Endothelial cell (in vitro differentiated cells): ENCODE measurements at regions not wholly inside any gene's neighbourhood (a gene's known extent, or its start where the extent isn't known, plus 50 kb on each side); places are given as distances from the start of the nearest gene placed in this dataset.

Source experiments
- DNase-seq: peaks from one replicate; pipeline ENCODE4 v3.0.0; 2021; ENCODE audit warnings: low spot score
- H3K27ac Mint-ChIP-seq: one replicate; pipeline ENCODE4 v1.8.0; 2021; ENCODE audit warnings: mixed read lengths, inconsistent platforms; ENCODE audit not compliant: unreplicated experiment
- H3K27me3 Mint-ChIP-seq: one replicate; pipeline ENCODE4 v1.8.0; 2021; ENCODE audit warnings: mild to moderate bottlenecking, moderate library complexity, mixed read lengths, inconsistent platforms; ENCODE audit not compliant: unreplicated experiment
- H3K36me3 Mint-ChIP-seq: one replicate; pipeline ENCODE4 v1.8.0; 2021; ENCODE audit warnings: mild to moderate bottlenecking, low read depth, mixed read lengths, inconsistent platforms; ENCODE audit not compliant: unreplicated experiment
- H3K4me1 Mint-ChIP-seq: one replicate; pipeline ENCODE4 v1.8.0; 2021; ENCODE audit warnings: mild to moderate bottlenecking, mixed read lengths, inconsistent platforms; ENCODE audit not compliant: unreplicated experiment
- H3K4me3 Mint-ChIP-seq: one replicate; pipeline ENCODE4 v1.8.0; 2021; ENCODE audit warnings: mild to moderate bottlenecking, mixed read lengths, inconsistent platforms; ENCODE audit not compliant: unreplicated experiment
- H3K9me3 Mint-ChIP-seq: one replicate; pipeline ENCODE4 v1.8.0; 2021; ENCODE audit warnings: mixed read lengths, inconsistent platforms; ENCODE audit not compliant: unreplicated experiment
- CTCF ChIP-seq: fragments of 200-600 bp; sonication (generic); IDR thresholded peaks from one replicate; pipeline ENCODE4 v1.5.0; 2021; ENCODE audit warnings: antibody characterized with exemption; ENCODE audit not compliant: unreplicated experiment

- no peak for DNase-seq
- Mint-ChIP-seq H3K36me3 (no peaks in the 10 kb centered on the region), H3K4me1 (peaks cover 4% of the 10 kb centered on the region), H3K4me3 (no peak overlapping the region), H3K27ac (no peak overlapping the region), H3K27me3 (no peaks in the 10 kb centered on the region), H3K9me3 (no peaks in the 10 kb centered on the region)
- no peak for TF ChIP-seq CTCF
Measured at GRCh38 chr9:108550106-108550505, 305.7 kb downstream of the ACTL7B start.

- peaks cover 4% of the 10 kb centered on the region for H3K4me1 Mint-ChIP-seq
- no peak overlapping the region for H3K4me3 Mint-ChIP-seq
- no peak overlapping the region for H3K27ac Mint-ChIP-seq
- no peaks in the 10 kb centered on the region for H3K27me3 Mint-ChIP-seq
- no peaks in the 10 kb centered on the region for H3K36me3 Mint-ChIP-seq
- no peak for DNase-seq
- no peak for TF ChIP-seq CTCF
- no peaks in the 10 kb centered on the region for H3K9me3 Mint-ChIP-seq
Measured at GRCh38 chr9:108549184-108549583, 306.6 kb downstream of the ACTL7B start.

- Mint-ChIP-seq H3K36me3 (no peaks in the 10 kb centered on the region), H3K4me1 (no peaks in the 10 kb centered on the region), H3K27ac (no peak overlapping the region), H3K9me3 (no peaks in the 10 kb centered on the region), H3K4me3 (no peak overlapping the region), H3K27me3 (peaks cover 2% of the 10 kb centered on the region)
- no peak for DNase-seq
- TF ChIP-seq CTCF: no peak
Measured at GRCh38 chr9:108547411-108548135, 308.2 kb downstream of the ACTL7B start.

- H3K9me3 Mint-ChIP-seq: no peaks in the 10 kb centered on the region
- H3K27ac Mint-ChIP-seq: no peak overlapping the region
- H3K27me3 Mint-ChIP-seq: peaks cover 2% of the 10 kb centered on the region
- H3K4me3 Mint-ChIP-seq: no peak overlapping the region
- no peaks in the 10 kb centered on the region for H3K4me1 Mint-ChIP-seq
- DNase-seq: no peak
- TF ChIP-seq CTCF: no peak
- H3K36me3 Mint-ChIP-seq: no peaks in the 10 kb centered on the region
Measured at GRCh38 chr9:108546215-108546614, 309.6 kb downstream of the ACTL7B start.

GRCh38 chr9:108545436-108545835, 310.4 kb downstream of the ACTL7B start:
- Mint-ChIP-seq H3K9me3 (no peaks in the 10 kb centered on the region), H3K27ac (no peak overlapping the region), H3K4me3 (no peak overlapping the region), H3K36me3 (no peaks in the 10 kb centered on the region), H3K27me3 (peaks cover 2% of the 10 kb centered on the region), H3K4me1 (no peaks in the 10 kb centered on the region)
- TF ChIP-seq CTCF: no peak
- DNase-seq: no peak
